Gastrocnemius medialis (tissue), 4 donors: ENCODE measurements at regions not wholly inside any gene's neighbourhood (a gene's known extent, or its start where the extent isn't known, plus 50 kb on each side); places are given as distances from the start of the nearest gene placed in this dataset.

Experiments used
- ATAC-seq, 2 donors: fragments of 150-250 bp; one replicate each; pipeline ENCODE4 v1.9.1; 2016
- DNase-seq, 2 donors: peaks; one replicate each; pipeline ENCODE4 v3.0.0-alpha.2; 2019
- H3K27ac ChIP-seq, 4 donors: fragments of 200-600 bp; sonication (generic); 1 replicate in 1 of 4; 2 replicates in 3 of 4; pipeline ENCODE4 v1.5.1; 2016 to 2018; ENCODE audit warnings: mild to moderate bottlenecking in 2 of 4, moderate library complexity in 1 of 4
- H3K27me3 ChIP-seq, 3 donors: fragments of 200-600 bp; sonication (generic) in 2 of 3; 1 replicate in 1 of 3; 2 replicates in 2 of 3; pipeline versions ENCODE4 v1.5.1 to v1.6.0; 2016 to 2019; ENCODE audit warnings: mild to moderate bottlenecking in 1 of 3, moderate library complexity in 1 of 3
- H3K36me3 ChIP-seq, 2 donors: fragments of 200-600 bp; sonication (generic) in 1 of 2; one replicate each; pipeline ENCODE4 v1.5.1; 2017 to 2018
- H3K4me1 ChIP-seq, 2 donors: fragments of 200-600 bp; sonication (generic) in 1 of 2; one replicate each; pipeline ENCODE4 v1.5.1; 2016 to 2017; ENCODE audit warnings: mild to moderate bottlenecking in 2 of 2
- H3K4me3 ChIP-seq, 4 donors: fragments of 200-600 bp; sonication (generic) in 3 of 4; 1 replicate in 1 of 4; 2 replicates in 3 of 4; pipeline ENCODE4 v1.5.1; 2016 to 2019; ENCODE audit warnings: mild to moderate bottlenecking in 2 of 4
- H3K9me3 ChIP-seq, 3 donors: fragments of 200-600 bp; sonication (generic) in 2 of 3; 1 replicate in 1 of 3; 2 replicates in 2 of 3; pipeline ENCODE4 v1.5.1; 2016 to 2019
- CTCF ChIP-seq, 5 experiments: fragments of 450-650 bp in 3 of 5; fragments of 200-600 bp in 2 of 5; sonication (generic) in 2 of 5; IDR thresholded peaks in 4 of 5; conservative IDR thresholded peaks in 1 of 5; 1 replicate in 4 of 5; 2 replicates in 1 of 5; pipeline ENCODE4 v1.5.1; 2016 to 2019; ENCODE audit warnings: antibody characterized with exemption in 5 of 5, mild to moderate bottlenecking in 3 of 5, moderate library complexity in 3 of 5
- POLR2A ChIP-seq, 2 donors: fragments of 450-650 bp; IDR thresholded peaks; one replicate each; pipeline ENCODE4 v1.6.1; 2017; ENCODE audit warnings: antibody characterized with exemption in 2 of 2, mild to moderate bottlenecking in 2 of 2, moderate library complexity in 2 of 2
- in situ Hi-C, 4 donors: fragments of 200-750 bp; cut with MboI; loops; one replicate each; pipeline versions ENCODE4 v1.15.0 to v1.8.0; 2017; ENCODE audit warnings: low sequenced_read_pairs in 4 of 4
- intact Hi-C: fragments of 100-400 bp; cut with DNase I; formaldehyde crosslinking; loops from one replicate; pipeline ENCODE4 v1.15.1; 2023; ENCODE audit warnings: low total_unique reads

GRCh38 chr19:30890033-30890432 is 459.2 kb downstream of the TSHZ3 start:
- intact Hi-C loops (no loop called here), in situ Hi-C loops (no loop called here)
- ATAC-seq, result peak in 1 of 2 donors; percentile 33
- H3K4me3 ChIP-seq, result no peak overlapping the region
- no peaks in the 10 kb centered on the region for H3K36me3 ChIP-seq
- H3K27me3 ChIP-seq, result no peaks in the 10 kb centered on the region
- H3K27ac ChIP-seq, result peak overlapping the region in 2 of 4 donors; percentile 27 to 32
- peaks cover 0 to 25% of the 10 kb centered on the region in 2 donors for H3K4me1 ChIP-seq
- TF ChIP-seq POLR2A (IDR thresholded peaks at IDR 0.05), result no peak
- no peak for TF ChIP-seq CTCF (IDR thresholded peaks at IDR 0.05 in 4 of 5, conservative IDR thresholded peaks at IDR 0.05 in 1 of 5)
- no peak for DNase-seq
- no peaks in the 10 kb centered on the region for H3K9me3 ChIP-seq

- H3K27ac ChIP-seq, result peak overlapping the region in 2 of 4 donors; percentile 27 to 32
- H3K36me3 ChIP-seq, result no peaks in the 10 kb centered on the region
- intact Hi-C loops, result no loop called here
- no peaks in the 10 kb centered on the region for H3K27me3 ChIP-seq
- DNase-seq, result no peak
- no peak overlapping the region for H3K4me3 ChIP-seq
- in situ Hi-C loops, result no loop called here
- no peak for ATAC-seq
- H3K9me3 ChIP-seq, result no peaks in the 10 kb centered on the region
- no peak for TF ChIP-seq CTCF (IDR thresholded peaks at IDR 0.05 in 4 of 5, conservative IDR thresholded peaks at IDR 0.05 in 1 of 5)
- no peak for TF ChIP-seq POLR2A (IDR thresholded peaks at IDR 0.05)
- H3K4me1 ChIP-seq, result peaks cover 0 to 25% of the 10 kb centered on the region in 2 donors
Measured at GRCh38 chr19:30888937-30889336, 460.3 kb downstream of the TSHZ3 start.

- no peaks in the 10 kb centered on the region for H3K9me3 ChIP-seq
- no peak for TF ChIP-seq POLR2A (IDR thresholded peaks at IDR 0.05)
- TF ChIP-seq CTCF (IDR thresholded peaks at IDR 0.05 in 4 of 5, conservative IDR thresholded peaks at IDR 0.05 in 1 of 5), result no peak
- no peak for ATAC-seq
- peaks cover 0 to 25% of the 10 kb centered on the region in 2 donors for H3K4me1 ChIP-seq
- H3K27me3 ChIP-seq, result no peaks in the 10 kb centered on the region
- in situ Hi-C loops, result no loop called here
- H3K27ac ChIP-seq, result no peak overlapping the region
- H3K36me3 ChIP-seq, result no peaks in the 10 kb centered on the region
- H3K4me3 ChIP-seq, result no peak overlapping the region
- intact Hi-C loops, result no loop called here
- DNase-seq, result no peak
Measured at GRCh38 chr19:30887042-30887441, 462.2 kb downstream of the TSHZ3 start.

GRCh38 chr19:30886222-30886621 is 463.0 kb downstream of the TSHZ3 start:
- intact Hi-C loops, result no loop called here
- DNase-seq (no peak), ATAC-seq (no peak)
- Histone ChIP-seq H3K27ac (no peak overlapping the region), H3K4me1 (peaks cover 0 to 25% of the 10 kb centered on the region in 2 donors), H3K4me3 (no peak overlapping the region), H3K36me3 (no peaks in the 10 kb centered on the region), H3K9me3 (no peaks in the 10 kb centered on the region), H3K27me3 (no peaks in the 10 kb centered on the region)
- no peak for TF ChIP-seq POLR2A (IDR thresholded peaks at IDR 0.05)
- TF ChIP-seq CTCF (IDR thresholded peaks at IDR 0.05 in 4 of 5, conservative IDR thresholded peaks at IDR 0.05 in 1 of 5), result no peak
- in situ Hi-C loops, result no loop called here

GRCh38 chr19:30884146-30884812 is 465.0 kb downstream of the TSHZ3 start:
- DNase-seq (no peak), ATAC-seq (no peak)
- H3K27me3 ChIP-seq, result no peaks in the 10 kb centered on the region
- H3K9me3 ChIP-seq, result no peaks in the 10 kb centered on the region
- in situ Hi-C loops (no loop called here), intact Hi-C loops (no loop called here)
- H3K4me3 ChIP-seq, result no peak overlapping the region
- no peaks in the 10 kb centered on the region for H3K36me3 ChIP-seq
- peaks cover 0 to 19% of the 10 kb centered on the region in 2 donors for H3K4me1 ChIP-seq
- H3K27ac ChIP-seq, result no peak overlapping the region
- TF ChIP-seq CTCF (IDR thresholded peaks at IDR 0.05 in 4 of 5, conservative IDR thresholded peaks at IDR 0.05 in 1 of 5) (no peak), POLR2A (IDR thresholded peaks at IDR 0.05) (no peak)
